H1 (cell line): ENCODE measurements at regions not wholly inside any gene's neighbourhood (a gene's known extent, or its start where the extent isn't known, plus 50 kb on each side); places are given as distances from the start of the nearest gene placed in this dataset.
"Not testable (repeated sequence)": the region's sequence is repeated elsewhere in the genome, so short reads cannot be mapped to it uniquely, and the experiment has no call there.

Experiments
- CTCF ChIA-PET: fragments of 300-600 bp; sonication (Branson Sonifier 250); formaldehyde crosslinking; loops from one replicate; lab custom pipeline; 2021; ENCODE audit not compliant: partially characterized antibody; lab: Charles Lee
- POLR2A ChIA-PET: fragments of 300-600 bp; sonication (Branson Sonifier 250); formaldehyde crosslinking; loops from one replicate; lab custom pipeline; 2021; ENCODE audit warnings: inconsistent platforms; ENCODE audit not compliant: partially characterized antibody; lab: Charles Lee
- DNase-seq, 2 experiments: peaks; one replicate each; pipeline versions ENCODE4 v3.0.0 to v3.0.0-alpha.2; 2010 to 2022; ENCODE audit warnings: low spot score in 2 of 2, low read depth in 1 of 2, mixed read lengths in 1 of 2
- FAIRE-seq: peaks from 2 replicates; lab custom pipeline; 2011; peaks lifted over from hg19 to GRCh38; lab: Jason Lieb, UNC
- H2AFZ ChIP-seq: 2 replicates; pipeline ENCODE4 v1.8.1; 2012; ENCODE audit warnings: low read length, inconsistent platforms
- H2AK5ac ChIP-seq: 2 replicates; pipeline ENCODE4 v1.6.1; 2013; ENCODE audit warnings: low read depth, low read length
- H2BK120ac ChIP-seq: replicated peaks from 2 replicates; pipeline ENCODE3; 2013; ENCODE audit warnings: low read depth, low read length, inconsistent platforms
- H2BK12ac ChIP-seq: 2 replicates; pipeline ENCODE4 v1.6.1; 2013; ENCODE audit warnings: low read depth, low read length
- H2BK15ac ChIP-seq: 2 replicates; pipeline ENCODE4 v1.6.1; 2013; ENCODE audit warnings: low read length
- H2BK20ac ChIP-seq: 2 replicates; pipeline ENCODE4 v1.6.1; 2013; ENCODE audit warnings: low read length
- H2BK5ac ChIP-seq: 2 replicates; pipeline ENCODE4 v1.6.1; 2013; ENCODE audit warnings: low read depth, low read length
- H3K14ac ChIP-seq: 2 replicates; pipeline ENCODE4 v1.6.1; 2013; ENCODE audit warnings: inconsistent platforms; ENCODE audit not compliant: insufficient read length
- H3K18ac ChIP-seq: 2 replicates; pipeline ENCODE4 v1.6.1; 2013; ENCODE audit warnings: low read length; ENCODE audit errors: extremely low read depth
- H3K23ac ChIP-seq: 2 replicates; pipeline ENCODE4 v1.6.1; 2013; ENCODE audit warnings: inconsistent platforms; ENCODE audit not compliant: insufficient read length
- H3K23me2 ChIP-seq: 2 replicates; pipeline ENCODE4 v1.6.1; 2013; ENCODE audit warnings: low read depth, low read length
- H3K27ac ChIP-seq: 2 replicates; pipeline ENCODE4 v1.6.1; 2011; ENCODE audit warnings: low read depth, low read length, inconsistent platforms
- H3K27me3 ChIP-seq, 4 experiments: replicated peaks in 1 of 4; 1 replicate in 1 of 4; 2 replicates in 3 of 4; pipeline versions ENCODE4 v1.6.1 to v1.8.1; 2011 to 2013; ENCODE audit warnings: low read length in 3 of 4, mild to moderate bottlenecking in 3 of 4, inconsistent platforms in 2 of 4, mixed read lengths in 2 of 4, moderate library complexity in 1 of 4; ENCODE audit not compliant: control insufficient read depth in 3 of 4, insufficient read depth in 3 of 4; ENCODE audit errors: extremely low read depth in 1 of 4
- H3K36me3 ChIP-seq, 4 experiments: 2 replicates each; pipeline versions ENCODE4 v1.6.1 to v1.8.1; 2011 to 2013; ENCODE audit warnings: mild to moderate bottlenecking in 4 of 4, low read length in 3 of 4, moderate library complexity in 2 of 4, control low read depth in 1 of 4, inconsistent platforms in 1 of 4; ENCODE audit not compliant: insufficient read depth in 4 of 4, control insufficient read depth in 2 of 4
- H3K4ac ChIP-seq: replicated peaks from 2 replicates; pipeline ENCODE3; 2013; ENCODE audit warnings: low read length, low read depth, mixed read lengths, inconsistent platforms; ENCODE audit not compliant: insufficient read length
- H3K4me1 ChIP-seq, 4 experiments: replicated peaks in 1 of 4; 1 replicate in 1 of 4; 2 replicates in 3 of 4; pipeline versions ENCODE4 v1.6.1 to v1.8.1; 2011 to 2013; ENCODE audit warnings: low read length in 3 of 4, inconsistent platforms in 2 of 4, mixed read lengths in 1 of 4; ENCODE audit not compliant: insufficient read depth in 4 of 4, control insufficient read depth in 3 of 4
- H3K4me2 ChIP-seq, 2 experiments: 2 replicates each; pipeline versions ENCODE4 v1.6.1 to v1.8.1; 2011 to 2013; ENCODE audit warnings: low read depth in 2 of 2, low read length in 2 of 2, control low read depth in 1 of 2, inconsistent platforms in 1 of 2, mild to moderate bottlenecking in 1 of 2; ENCODE audit not compliant: insufficient read depth in 1 of 2
- H3K4me3 ChIP-seq, 4 experiments: fragments of 200-600, 300-600 bp in 1 of 4; sonication (generic), shearing (Covaris generic), sonication (Bioruptor Twin) in 1 of 4; 2 replicates each; pipeline versions ENCODE4 v1.5.1 to v1.8.1; 2011 to 2016; ENCODE audit warnings: low read length in 4 of 4, low read depth in 3 of 4, control low read depth in 2 of 4, inconsistent platforms in 2 of 4, mild to moderate bottlenecking in 2 of 4, mixed read lengths in 1 of 4, moderate library complexity in 1 of 4; ENCODE audit not compliant: insufficient read depth in 2 of 4; ENCODE audit errors: extremely low read depth in 1 of 4
- H3K56ac ChIP-seq: replicated peaks from 2 replicates; pipeline ENCODE3; 2013; ENCODE audit warnings: low read depth, mild to moderate bottlenecking, mixed read lengths, low read length, inconsistent platforms; ENCODE audit not compliant: insufficient read length
- H3K79me1 ChIP-seq: 2 replicates; pipeline ENCODE4 v1.6.1; 2013; ENCODE audit warnings: low read depth, low read length, control low read depth
- H3K79me2 ChIP-seq, 2 experiments: 2 replicates each; pipeline versions ENCODE4 v1.6.1 to v1.8.1; 2012 to 2013; ENCODE audit warnings: low read length in 2 of 2, mild to moderate bottlenecking in 2 of 2, inconsistent platforms in 1 of 2; ENCODE audit not compliant: insufficient read depth in 2 of 2, control insufficient read depth in 1 of 2
- H3K9ac ChIP-seq, 4 experiments: replicated peaks in 1 of 4; 1 replicate in 1 of 4; 2 replicates in 3 of 4; pipeline versions ENCODE4 v1.6.1 to v1.8.1; 2011 to 2013; ENCODE audit warnings: low read depth in 3 of 4, low read length in 3 of 4, control low read depth in 2 of 4, mild to moderate bottlenecking in 2 of 4, moderate library complexity in 2 of 4, inconsistent platforms in 1 of 4; ENCODE audit errors: extremely low read depth in 1 of 4
- H3K9me3 ChIP-seq, 2 experiments: 2 replicates each; pipeline versions ENCODE4 v1.6.1 to v1.8.1; 2012 to 2013; ENCODE audit warnings: mild to moderate bottlenecking in 2 of 2, moderate library complexity in 2 of 2, control low read depth in 1 of 2, inconsistent platforms in 1 of 2, low read depth in 1 of 2, low read length in 1 of 2, mixed read lengths in 1 of 2; ENCODE audit not compliant: insufficient read depth in 2 of 2
- H4K20me1 ChIP-seq, 2 experiments: replicated peaks in 1 of 2; 2 replicates each; pipeline versions ENCODE3 to v1.8.1; 2011 to 2013; ENCODE audit warnings: inconsistent platforms in 2 of 2, low read length in 2 of 2, mild to moderate bottlenecking in 1 of 2; ENCODE audit not compliant: insufficient read depth in 2 of 2, control insufficient read depth in 1 of 2
- H4K5ac ChIP-seq: 2 replicates; pipeline ENCODE4 v1.6.1; 2013; ENCODE audit warnings: low read length, low read depth, mixed read lengths, inconsistent platforms; ENCODE audit not compliant: insufficient read length
- H4K8ac ChIP-seq: 2 replicates; pipeline ENCODE4 v1.8.0; 2013; ENCODE audit warnings: mild to moderate bottlenecking, moderate library complexity, low read length, inconsistent platforms; ENCODE audit not compliant: insufficient read depth; ENCODE audit errors: extremely low read depth
- H4K91ac ChIP-seq: replicated peaks from 2 replicates; pipeline ENCODE3; 2013; ENCODE audit warnings: low read length, mixed read lengths, inconsistent platforms; ENCODE audit not compliant: insufficient read length

GRCh38 chr7:50242111-50242510 is 62.4 kb upstream of the IKZF1 start:
- H3K4me3 ChIP-seq, H4K91ac ChIP-seq, H3K79me2 ChIP-seq, H4K5ac ChIP-seq, H3K56ac ChIP-seq, H2BK5ac ChIP-seq, H3K4me1 ChIP-seq, H2BK15ac ChIP-seq, H3K23ac ChIP-seq, H4K20me1 ChIP-seq, H4K8ac ChIP-seq, POLR2A ChIA-PET, H3K14ac ChIP-seq, H3K23me2 ChIP-seq, H2AFZ ChIP-seq, H2BK20ac ChIP-seq, H3K79me1 ChIP-seq, DNase-seq, H2BK12ac ChIP-seq, H3K9ac ChIP-seq, H3K18ac ChIP-seq, H2BK120ac ChIP-seq, H3K4me2 ChIP-seq, CTCF ChIA-PET, H3K36me3 ChIP-seq, H2AK5ac ChIP-seq, H3K9me3 ChIP-seq, H3K27ac ChIP-seq, H3K4ac ChIP-seq, H3K27me3 ChIP-seq, FAIRE-seq: not testable (repeated sequence)

GRCh38 chr7:50240699-50241098 is 63.8 kb upstream of the IKZF1 start:
- DNase-seq, CTCF ChIA-PET: not testable (repeated sequence)
- POLR2A ChIA-PET: interaction anchor here (0.6 kb wide), 1 partner anchor 347 kb away, joined by 3 read pairs; no protein-coding TSS in a partner anchor

More at GRCh38 chr7:50240699-50241098, 63.8 kb upstream of the IKZF1 start:
- not testable (repeated sequence) for H2BK20ac ChIP-seq, H3K23me2 ChIP-seq, H2BK15ac ChIP-seq, H3K4me3 ChIP-seq, FAIRE-seq, H4K8ac ChIP-seq, H3K4me1 ChIP-seq, H2BK120ac ChIP-seq, H3K18ac ChIP-seq, H3K23ac ChIP-seq, H4K20me1 ChIP-seq, H4K5ac ChIP-seq, H3K79me2 ChIP-seq, H3K27me3 ChIP-seq, H3K9me3 ChIP-seq, H3K36me3 ChIP-seq, H3K27ac ChIP-seq, H2AK5ac ChIP-seq, H3K4ac ChIP-seq, H3K56ac ChIP-seq, H2BK5ac ChIP-seq, H3K4me2 ChIP-seq, H2AFZ ChIP-seq, H3K9ac ChIP-seq, H4K91ac ChIP-seq, H3K14ac ChIP-seq, H2BK12ac ChIP-seq, H3K79me1 ChIP-seq
